Activated CD4-positive, alpha-beta T cell treated with anti-CD3 and anti-CD28 coated beads for 4 hours (primary cell): ENCODE measurements at regions not wholly inside any gene's neighbourhood (a gene's known extent, or its start where the extent isn't known, plus 50 kb on each side); places are given as distances from the start of the nearest gene placed in this dataset.
"Not testable (repeated sequence)": the region's sequence is repeated elsewhere in the genome, so short reads cannot be mapped to it uniquely, and the experiment has no call there.

Source experiments
- DNase-seq, 2 donors: peaks; one replicate each; pipeline ENCODE4 v3.0.0-alpha.2; 2020

DNA sequence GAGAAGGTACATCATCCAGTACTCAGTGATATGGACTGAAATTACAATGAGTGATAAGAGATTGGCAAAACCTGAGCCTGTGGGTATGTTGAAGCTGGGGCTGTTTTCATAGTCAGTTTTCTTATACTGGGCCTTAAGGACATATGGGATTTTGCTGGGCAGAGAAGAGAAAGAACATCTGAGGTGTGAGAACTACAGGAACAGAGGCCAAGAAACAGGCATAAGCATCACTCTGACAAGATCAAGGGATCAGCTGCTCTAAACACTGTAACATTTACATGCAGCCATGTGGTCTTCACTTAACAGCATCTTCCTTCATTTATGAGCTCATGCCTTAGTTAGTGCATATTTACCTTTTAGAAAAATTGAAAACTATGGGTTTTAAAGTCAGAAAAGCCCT is 220.0 kb downstream of the TRIM36 start:
- DNase-seq = no peak

GRCh38 chr5:114948986-114949621 is 220.6 kb downstream of the TRIM36 start:
- DNase-seq = no peak

DNA sequence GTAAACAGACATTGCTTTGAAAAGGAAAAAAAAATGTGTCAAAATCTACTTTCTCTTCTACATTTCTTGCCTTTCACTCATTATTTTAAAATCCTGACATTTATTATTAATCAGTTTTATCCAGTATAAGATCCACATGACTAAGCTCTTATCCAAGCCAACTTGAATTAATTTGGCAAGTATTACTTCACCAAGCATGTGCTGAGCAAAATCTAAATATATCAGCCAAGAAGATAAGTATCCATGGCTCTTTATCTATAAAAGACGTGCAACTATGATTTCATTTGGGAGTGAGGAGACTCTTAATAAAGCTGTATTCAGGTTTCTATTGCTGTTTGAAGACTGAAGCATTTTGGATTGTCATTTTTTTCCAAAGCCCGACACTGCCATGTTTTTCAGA is 221.3 kb downstream of the TRIM36 start:
- no peak for DNase-seq

DNA sequence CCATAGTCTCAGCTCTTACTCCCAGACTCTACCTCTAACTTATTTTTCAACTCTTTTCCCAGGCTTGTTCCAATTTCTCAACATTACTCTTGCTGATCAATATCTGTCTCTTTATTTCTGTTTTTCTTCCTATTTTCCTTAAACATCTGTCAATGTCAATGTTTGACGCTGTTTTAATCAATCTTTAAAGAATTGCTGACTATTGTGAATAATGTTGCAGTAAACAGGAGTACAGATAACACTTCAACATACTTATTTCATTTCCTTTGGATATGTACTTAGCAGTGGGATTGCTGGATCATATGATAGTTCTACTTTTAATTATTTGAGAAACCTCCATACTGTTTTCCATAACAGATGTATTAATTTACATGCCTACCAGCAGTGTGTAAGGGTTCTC is 229.0 kb downstream of the TRIM36 start:
- DNase-seq = no peak

GRCh38 chr5:114935490-114935889 is 234.2 kb downstream of the TRIM36 start:
- DNase-seq = no peak

GRCh38 chr5:114928644-114929462 is 240.9 kb downstream of the TRIM36 start:
- DNase-seq = no peak

- DNase-seq = no peak
Measured at GRCh38 chr5:114924769-114925168, 244.9 kb downstream of the TRIM36 start.

DNA sequence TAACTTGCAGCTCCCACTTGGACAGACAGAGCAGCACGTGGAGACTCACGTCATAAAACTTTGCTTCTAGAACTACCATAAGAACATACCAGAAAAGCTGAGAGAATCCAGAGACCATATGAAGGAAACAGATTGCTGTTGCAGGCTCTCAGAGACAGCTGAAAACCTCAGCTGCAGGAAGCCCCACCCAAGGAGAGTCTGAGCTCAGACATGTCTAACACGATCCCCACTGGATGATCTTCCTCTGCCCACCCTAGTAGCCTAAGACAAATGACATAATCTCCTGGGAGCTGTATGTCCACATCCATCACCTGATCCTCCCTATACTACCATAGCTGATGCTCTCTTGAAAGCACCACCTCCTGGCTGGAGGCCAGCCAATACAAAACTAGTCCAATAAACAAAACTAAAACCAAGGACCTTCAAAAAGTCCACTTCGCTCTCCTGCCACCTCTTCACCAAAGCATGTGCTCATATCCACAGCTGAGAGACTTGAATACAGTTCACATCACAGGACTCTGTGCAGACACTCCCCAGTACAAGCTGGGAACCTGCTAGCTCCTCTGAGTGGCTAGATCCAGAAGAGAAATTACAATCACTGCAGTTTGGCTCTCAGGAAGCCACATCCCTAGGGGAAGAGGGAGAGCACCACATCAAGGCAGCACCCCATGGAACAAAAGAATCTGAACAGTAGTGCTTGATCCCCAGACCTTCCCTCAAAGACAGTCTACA is 257.4 kb downstream of the TRIM36 start:
- no peak for DNase-seq

DNA sequence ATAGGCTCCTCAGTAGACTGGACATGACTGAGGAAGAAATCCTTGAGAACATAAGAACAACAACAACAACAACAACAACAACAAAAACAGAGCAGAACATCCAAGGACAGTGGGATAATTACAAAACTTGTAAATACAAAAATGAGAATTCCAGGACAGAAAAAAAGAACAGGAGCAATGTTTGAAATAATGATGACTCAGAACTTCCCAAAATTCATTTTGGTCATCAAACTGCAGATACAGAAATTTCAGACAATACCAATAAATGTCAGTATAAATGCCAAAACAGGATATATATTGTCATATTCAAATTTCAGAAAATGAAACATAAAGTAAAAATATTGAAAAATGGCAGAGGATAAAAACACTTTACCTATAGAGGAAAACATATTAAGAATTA is 259.0 kb downstream of the TRIM36 start:
- no peak for DNase-seq

DNA sequence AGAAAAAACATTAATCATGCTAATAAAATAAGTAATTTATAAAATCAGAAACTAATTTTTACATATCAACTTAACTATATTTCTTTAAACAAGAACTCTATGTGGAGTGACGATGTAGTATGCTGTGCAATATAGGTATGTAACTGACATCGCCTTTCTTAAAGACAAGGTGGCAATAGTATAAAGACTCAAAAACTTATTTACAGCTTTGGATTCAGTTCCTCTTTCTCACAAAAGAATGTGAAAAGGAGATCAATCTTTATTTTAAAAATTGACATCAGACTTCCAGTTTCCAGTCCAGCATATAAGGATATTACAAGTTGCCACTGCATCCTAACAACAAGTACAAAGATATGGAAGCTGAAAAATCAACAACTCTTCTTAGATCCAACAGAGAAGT is 260.3 kb downstream of the TRIM36 start:
- DNase-seq = no peak

- DNase-seq = no peak
Measured at GRCh38 chr5:114903767-114904166, 265.9 kb downstream of the TRIM36 start.

DNA sequence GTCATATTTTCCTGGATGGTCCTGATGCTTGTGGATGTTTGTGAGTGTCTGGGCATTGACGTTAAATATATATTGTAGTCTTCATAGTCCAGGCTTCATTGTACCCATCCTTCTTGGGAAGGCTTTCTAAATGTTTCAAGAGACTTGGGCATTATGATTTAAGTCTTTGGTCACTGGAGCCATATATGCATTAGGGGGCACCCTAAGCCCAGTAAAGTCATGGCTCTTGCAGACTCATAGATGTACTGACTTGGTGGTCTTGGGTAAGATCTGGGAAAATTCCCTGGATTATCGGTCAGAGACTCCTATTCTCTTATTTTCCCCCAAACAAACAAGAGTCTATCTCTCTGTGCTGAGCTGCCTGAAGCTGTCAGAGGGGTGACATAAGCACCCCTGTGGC is 271.1 kb downstream of the TRIM36 start:
- no peak for DNase-seq

DNA sequence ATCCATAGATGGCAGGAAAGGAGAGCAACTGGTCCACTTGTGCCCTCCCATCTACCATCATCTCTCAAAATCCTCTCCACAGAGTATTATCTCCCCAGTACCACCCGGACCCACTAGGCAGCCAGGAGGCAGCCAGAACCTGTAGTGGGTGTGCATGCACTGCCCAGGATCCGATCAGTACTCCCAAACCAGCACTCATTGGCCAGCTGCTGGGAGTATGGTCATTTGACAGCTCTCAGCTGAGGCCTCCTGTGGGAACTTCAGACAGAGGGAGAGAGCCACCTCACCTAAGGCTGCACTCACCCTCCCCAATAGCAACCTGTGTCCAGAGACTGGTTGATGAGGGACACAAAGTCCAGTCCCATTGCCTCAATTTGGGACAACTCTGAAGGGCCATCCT is 286.0 kb downstream of the TRIM36 start:
- DNase-seq = no peak

DNA sequence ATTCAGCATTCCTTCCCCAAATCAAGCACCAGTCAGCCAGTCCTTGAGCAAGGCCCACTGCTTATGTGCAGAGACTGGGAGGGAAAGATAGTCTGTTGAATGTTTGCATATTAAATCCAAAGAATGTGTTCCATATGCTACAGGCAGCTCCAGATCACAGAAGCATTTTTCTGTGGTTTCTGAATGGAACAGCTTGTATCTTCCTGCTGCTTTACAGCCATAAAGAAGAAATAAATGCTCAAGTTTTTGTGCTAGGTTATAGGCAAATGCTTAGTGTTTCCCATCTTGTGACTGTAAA is 310.3 kb downstream of the TRIM36 start:
- DNase-seq = no peak

- no peak for DNase-seq
Measured at GRCh38 chr5:114858665-114859437, 310.9 kb downstream of the TRIM36 start.

GRCh38 chr5:114857941-114858551 is 311.7 kb downstream of the TRIM36 start:
- no peak for DNase-seq

DNA sequence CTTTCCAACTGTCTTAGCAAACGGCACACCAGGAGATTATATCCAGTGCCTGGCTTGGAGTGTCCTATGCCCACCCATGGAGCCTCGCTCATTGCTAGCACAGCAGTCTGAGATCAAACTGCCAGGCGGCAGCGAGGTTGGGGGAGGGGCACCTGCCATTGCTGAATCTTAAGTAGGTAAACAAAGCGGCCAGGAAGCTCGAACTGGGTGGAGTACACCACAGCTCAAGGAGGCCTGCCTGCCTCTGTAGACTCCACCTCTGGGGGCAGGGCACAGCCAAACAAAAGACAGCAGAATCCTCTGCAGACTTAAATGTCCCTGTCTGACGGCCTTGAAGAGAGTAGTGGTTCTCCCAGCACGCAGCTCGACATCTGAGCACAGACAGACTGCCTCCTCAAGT is 325.0 kb downstream of the TRIM36 start:
- not testable (repeated sequence) for DNase-seq

- DNase-seq = no peak
Measured at GRCh38 chr5:114839360-114839759, 330.3 kb downstream of the TRIM36 start.

GRCh38 chr5:114838937-114839336 is 330.8 kb downstream of the TRIM36 start:
- no peak for DNase-seq

- DNase-seq = no peak
Measured at GRCh38 chr5:114830114-114830513, 339.6 kb downstream of the TRIM36 start.

DNA sequence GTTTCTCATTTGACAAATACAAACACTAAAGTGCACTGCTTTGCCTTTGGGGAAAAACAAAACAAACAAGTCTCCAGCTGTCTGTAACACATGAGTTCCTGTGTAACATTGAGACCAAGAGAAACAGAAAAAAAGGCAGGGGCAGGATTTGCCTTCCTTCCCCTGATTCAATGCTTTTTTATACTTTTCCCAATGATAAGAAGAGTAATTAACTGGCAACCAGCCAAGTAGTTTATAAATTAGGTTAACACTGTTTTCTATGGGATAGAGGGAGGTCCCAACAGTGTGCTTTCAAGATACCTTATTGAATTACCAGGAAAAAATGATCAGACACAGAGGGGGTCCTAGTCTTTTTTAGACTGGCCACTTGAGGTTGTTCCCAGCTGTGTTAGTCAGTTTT is 346.8 kb downstream of the TRIM36 start:
- no peak for DNase-seq

DNA sequence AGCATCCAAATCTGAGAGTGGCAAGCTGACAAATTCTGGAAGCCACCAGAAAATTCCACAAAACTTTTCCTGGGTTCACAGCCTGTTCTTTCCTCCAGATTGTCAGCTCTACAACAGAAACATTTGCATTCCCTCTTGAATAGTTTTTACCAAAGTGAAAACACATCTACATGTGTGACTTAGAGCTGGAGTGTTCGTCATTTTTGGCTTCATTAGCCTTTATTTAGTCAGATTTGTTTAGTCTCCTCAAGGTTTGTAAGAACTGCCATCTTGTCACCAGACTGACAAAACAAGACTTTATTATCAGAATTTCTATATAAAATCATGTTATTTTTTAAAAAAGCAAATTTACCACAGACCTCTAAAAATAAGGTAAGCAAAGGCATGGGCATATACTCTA is 347.3 kb downstream of the TRIM36 start:
- no peak for DNase-seq

GRCh38 chr5:114790403-114790792 is 379.3 kb downstream of the TRIM36 start:
- DNase-seq = no peak
